ENCODE measurements at regions not wholly inside any gene's neighbourhood (a gene's known extent, or its start where the extent isn't known, plus 50 kb on each side); places are given as distances from the start of the nearest gene placed in this dataset.

DNA sequence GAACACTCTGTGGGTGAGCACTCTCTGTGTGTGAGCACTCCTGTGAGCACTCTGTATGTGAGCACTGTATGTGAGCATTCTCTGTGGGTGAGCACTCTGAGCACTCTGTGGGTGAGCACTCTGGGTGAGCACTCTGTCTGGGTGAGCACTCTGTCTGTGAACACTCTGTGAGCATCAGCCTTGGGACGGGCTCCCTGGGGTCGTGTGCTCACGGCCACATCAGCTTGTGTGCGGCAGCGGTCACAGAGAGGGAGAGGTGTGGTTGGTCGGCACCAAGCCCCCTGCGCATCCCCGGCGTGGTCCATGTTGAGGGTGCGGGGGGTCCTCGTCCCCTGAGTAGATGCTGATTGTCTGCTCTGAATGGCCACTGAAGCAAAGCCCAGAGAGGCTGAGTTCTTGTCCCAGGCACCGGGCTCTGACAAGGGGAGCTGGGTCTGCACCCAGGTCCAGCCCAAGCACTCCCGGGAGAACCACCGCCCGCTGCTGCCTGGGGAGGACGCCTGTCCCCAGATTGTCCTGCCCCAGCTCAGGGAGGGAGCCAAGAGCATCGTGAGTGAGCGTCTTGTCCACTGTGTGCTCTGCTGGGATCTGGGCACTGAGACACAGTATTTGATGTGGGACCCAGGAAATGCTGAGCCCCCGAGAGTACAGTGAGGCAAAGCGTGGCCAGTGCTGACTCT, 143.7 kb downstream of the DNAJB6 start:
- no peak for DNase-seq (ENCODE audit: low read depth, low spot score)
- H3K4me3 ChIP-seq (ENCODE audit: low read length) = no peak overlapping the region

DNA sequence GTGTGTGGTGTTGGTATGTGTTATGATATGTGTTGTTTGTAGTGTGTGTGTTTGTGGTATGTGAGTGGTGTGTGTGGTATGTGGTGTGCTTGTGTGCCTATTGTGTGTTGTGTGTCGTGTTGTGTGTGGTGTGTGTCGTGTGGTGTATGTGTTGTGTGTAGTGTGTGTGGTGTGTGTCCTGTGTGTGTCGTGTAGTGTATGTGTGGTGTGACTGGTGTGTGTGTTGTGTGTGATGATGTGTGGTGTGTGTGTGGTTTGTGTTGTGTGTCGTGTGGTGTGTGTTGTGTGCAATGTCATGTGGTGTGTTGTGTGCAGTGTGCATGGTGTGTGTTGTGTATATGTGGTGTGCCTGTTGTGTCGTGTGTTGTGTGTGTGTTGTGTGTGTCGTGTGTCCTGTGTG, 144.6 kb downstream of the DNAJB6 start:
- H3K4me3 ChIP-seq (ENCODE audit: low read length) = no peak overlapping the region
- no peak for DNase-seq (ENCODE audit: low read depth, low spot score)

- DNase-seq (ENCODE audit: low read depth, low spot score) = no peak
- no peak overlapping the region for H3K4me3 ChIP-seq (ENCODE audit: low read length)
These were observed 145.2 kb downstream of the DNAJB6 start for GRCh38 chr7:157482025-157482424.

DNA sequence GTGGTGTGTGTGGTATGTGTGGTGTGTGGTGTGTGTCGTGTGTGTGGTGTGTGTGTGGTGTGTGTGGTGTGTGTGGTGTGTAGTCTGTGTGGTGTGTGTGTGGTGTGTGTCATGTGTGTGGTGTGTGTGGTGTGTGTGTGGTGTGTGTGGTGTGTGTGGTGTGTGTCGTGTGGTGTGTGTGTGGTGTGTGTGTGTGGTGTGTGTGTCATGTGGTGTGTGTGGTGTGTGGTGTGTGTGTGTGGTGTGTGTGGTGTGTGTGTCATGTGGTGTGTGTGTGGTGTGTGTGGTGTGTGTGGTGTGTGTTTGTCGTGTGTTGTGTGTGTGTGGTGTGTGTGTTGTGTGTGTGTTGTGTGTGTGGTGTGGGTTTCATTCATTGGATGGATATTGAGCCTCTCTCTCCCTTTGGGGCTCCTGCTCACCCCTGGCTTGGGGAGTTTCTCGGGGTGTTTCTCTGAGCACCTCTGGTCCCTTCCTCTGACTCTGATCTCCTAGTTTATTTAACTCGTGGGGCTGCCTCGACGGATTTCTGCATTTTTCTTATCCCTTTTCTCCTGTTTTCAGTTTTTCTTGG, 145.8 kb downstream of the DNAJB6 start:
- DNase-seq (ENCODE audit: low read depth, low spot score) = no peak
- H3K4me3 ChIP-seq (ENCODE audit: low read length) = no peak overlapping the region

- no peak for DNase-seq (ENCODE audit: low read depth, low spot score)
- no peak overlapping the region for H3K4me3 ChIP-seq (ENCODE audit: low read length)
These were observed 146.7 kb downstream of the DNAJB6 start for GRCh38 chr7:157483515-157483914.

GRCh38 chr7:157483971-157484410, 147.2 kb downstream of the DNAJB6 start:
- DNase-seq (ENCODE audit: low read depth, low spot score) = no peak

GRCh38 chr7:157484411-157485081, 147.7 kb downstream of the DNAJB6 start:
- H3K4me3 ChIP-seq (ENCODE audit: low read length) = no peak overlapping the region
- DNase-seq (ENCODE audit: low read depth, low spot score) = no peak

More at GRCh38 chr7:157483971-157484410, 147.2 kb downstream of the DNAJB6 start:
- no peak overlapping the region for H3K4me3 ChIP-seq (ENCODE audit: low read length)

DNA sequence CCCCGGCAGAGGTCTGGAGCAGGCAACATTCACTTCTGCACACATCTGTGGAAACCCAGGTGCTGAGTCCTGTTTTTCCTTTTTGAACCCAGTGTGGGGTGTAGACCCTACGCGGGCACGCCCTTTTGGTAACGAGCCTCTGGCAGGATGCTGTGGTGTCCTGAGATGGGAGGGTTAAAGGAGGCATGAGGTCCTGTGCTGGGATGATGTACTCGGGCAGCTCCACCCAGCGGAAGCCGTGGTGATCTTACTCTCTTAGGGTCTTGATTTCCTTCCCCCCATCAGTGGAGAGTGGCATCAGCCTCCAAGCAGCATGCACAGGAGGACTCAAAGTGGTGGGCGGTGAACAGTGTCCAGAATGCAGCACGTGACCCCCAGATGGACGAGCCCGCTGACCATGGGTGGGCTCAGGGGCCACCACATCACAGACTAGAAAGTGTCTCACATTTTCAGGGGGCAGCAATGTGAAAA, 148.6 kb downstream of the DNAJB6 start:
- H3K4me3 ChIP-seq (ENCODE audit: low read length) = no peak overlapping the region
- DNase-seq (ENCODE audit: low read depth, low spot score) = peak; percentile 70

- H3K4me3 ChIP-seq (ENCODE audit: low read length) = no peak overlapping the region
- no peak for DNase-seq (ENCODE audit: low read depth, low spot score)
These were observed 149.4 kb downstream of the DNAJB6 start for GRCh38 chr7:157486007-157486755.

- DNase-seq (ENCODE audit: low read depth, low spot score) = no peak
- no peak overlapping the region for H3K4me3 ChIP-seq (ENCODE audit: low read length)
These were observed 150.4 kb downstream of the DNAJB6 start for GRCh38 chr7:157487046-157487770.

GRCh38 chr7:157488281-157488680, 151.5 kb downstream of the DNAJB6 start:
- no peak for DNase-seq (ENCODE audit: low read depth, low spot score)
- H3K4me3 ChIP-seq (ENCODE audit: low read length) = no peak overlapping the region

DNA sequence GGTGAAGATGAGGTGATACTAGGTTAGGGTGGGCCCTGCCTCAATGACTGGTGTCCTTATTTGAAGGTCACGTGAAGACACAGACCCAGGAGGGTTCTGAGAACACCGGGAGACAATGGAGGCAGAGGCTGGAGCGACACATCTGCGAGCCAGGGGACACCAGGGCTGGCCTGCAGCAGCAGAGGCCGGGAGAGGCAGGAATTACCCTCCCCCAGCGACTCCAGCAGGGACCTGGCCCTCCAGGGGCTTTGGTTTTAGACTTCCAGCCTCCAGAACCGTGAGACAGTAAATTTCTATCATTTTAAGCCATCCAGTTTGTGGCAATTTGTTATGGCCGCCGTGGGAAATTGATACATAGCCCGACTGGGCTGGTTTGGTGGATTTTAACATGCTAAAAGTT, 152.2 kb downstream of the DNAJB6 start:
- DNase-seq (ENCODE audit: low read depth, low spot score) = no peak
- no peak overlapping the region for H3K4me3 ChIP-seq (ENCODE audit: low read length)

Data from Jurkat, Clone E6-1 (cell line).